Thoracic aorta (tissue), 2 donors: ENCODE measurements at regions not wholly inside any gene's neighbourhood (a gene's known extent, or its start where the extent isn't known, plus 50 kb on each side); places are given as distances from the start of the nearest gene placed in this dataset.

Experiments
- ATAC-seq: fragments of 150-250 bp; one replicate; pipeline ENCODE4 v1.8.0; 2017; ENCODE audit warnings: low read depth; ENCODE audit not compliant: insufficient number of reproducible peaks, low FRiP score
- DNase-seq: peaks from one replicate; pipeline ENCODE4 v3.0.0-alpha.2; 2020; ENCODE audit warnings: low spot score
- H3K27ac ChIP-seq, 2 donors: fragments of 200-600 bp; sonication (generic); 1 replicate in 1 of 2; 2 replicates in 1 of 2; pipeline ENCODE4 v1.5.1; 2016; ENCODE audit warnings: mild to moderate bottlenecking in 2 of 2, moderate library complexity in 2 of 2
- H3K27me3 ChIP-seq: fragments of 200-600 bp; sonication (generic); replicated peaks from 2 replicates; pipeline ENCODE4 v1.6.0; 2016; ENCODE audit warnings: mild to moderate bottlenecking; ENCODE audit not compliant: insufficient read depth
- H3K36me3 ChIP-seq: fragments of 200-600 bp; sonication (generic); one replicate; pipeline ENCODE4 v1.5.1; 2016
- H3K4me1 ChIP-seq, 2 donors: fragments of 200-600 bp; sonication (generic); 1 replicate in 1 of 2; 2 replicates in 1 of 2; pipeline versions ENCODE4 v1.5.1 to v1.6.0; 2016; ENCODE audit warnings: low read depth in 2 of 2, mild to moderate bottlenecking in 1 of 2; ENCODE audit not compliant: control insufficient read depth in 1 of 2
- H3K4me3 ChIP-seq: fragments of 200-600 bp; sonication (generic); 2 replicates; pipeline ENCODE4 v1.5.1; 2016; ENCODE audit warnings: mild to moderate bottlenecking
- H3K9me3 ChIP-seq: fragments of 200-600 bp; sonication (generic); 2 replicates; pipeline ENCODE4 v1.5.1; 2016
- TF ChIP-seq, protein P1 (sequence below): fragments of 200-600 bp; sonication (generic); IDR thresholded peaks from one replicate; pipeline ENCODE4 v1.5.1; 2019; ENCODE audit warnings: antibody characterized with exemption

DNA sequence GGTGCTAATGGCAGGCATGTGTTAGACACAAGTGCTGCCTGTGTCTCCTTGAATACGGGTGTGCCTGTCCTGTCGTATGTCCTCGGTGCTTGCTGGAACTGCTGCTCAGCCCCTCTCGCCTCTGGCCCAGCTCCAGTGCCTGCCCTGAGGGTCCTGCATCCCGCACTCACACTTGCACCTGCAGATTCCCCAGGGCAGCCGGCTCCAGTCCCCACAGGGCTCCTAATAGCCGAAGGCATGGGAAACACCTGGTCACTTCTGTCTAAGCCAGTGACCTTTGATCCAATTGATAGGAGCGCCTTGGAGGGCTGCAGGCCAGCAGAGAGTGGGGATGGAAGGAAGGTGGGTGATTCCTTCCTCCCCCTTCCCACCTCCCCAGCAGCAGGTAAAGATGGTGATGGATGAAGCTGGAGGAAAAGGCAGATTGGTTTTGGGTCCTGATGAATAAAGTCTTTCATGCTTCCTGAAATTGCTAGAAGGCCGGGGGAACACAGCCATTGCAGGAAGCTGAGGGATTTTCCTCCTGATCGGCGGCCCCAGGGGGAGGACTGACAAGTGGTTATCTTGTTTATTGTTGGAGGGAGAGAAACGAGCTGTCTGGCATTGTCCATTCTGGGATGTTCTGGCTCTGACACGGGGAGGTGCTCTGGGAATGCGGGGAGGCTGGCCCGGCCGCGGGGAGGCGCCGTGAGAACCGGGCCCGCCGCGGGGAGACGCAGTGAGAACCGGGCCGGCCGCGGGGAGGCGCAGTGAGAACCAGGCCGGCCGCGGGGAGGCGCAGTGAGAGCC, 110.9 kb upstream of the B3GAT1 start:
- Histone ChIP-seq H3K36me3 (no peaks in the 10 kb centered on the region), H3K4me1 (no peaks in the 10 kb centered on the region), H3K4me3 (no peak overlapping the region), H3K27me3 (no peaks in the 10 kb centered on the region), H3K27ac (no peak overlapping the region), H3K9me3 (no peaks in the 10 kb centered on the region)
- ATAC-seq (no peak), DNase-seq (no peak)
- TF ChIP-seq, protein P1, sequence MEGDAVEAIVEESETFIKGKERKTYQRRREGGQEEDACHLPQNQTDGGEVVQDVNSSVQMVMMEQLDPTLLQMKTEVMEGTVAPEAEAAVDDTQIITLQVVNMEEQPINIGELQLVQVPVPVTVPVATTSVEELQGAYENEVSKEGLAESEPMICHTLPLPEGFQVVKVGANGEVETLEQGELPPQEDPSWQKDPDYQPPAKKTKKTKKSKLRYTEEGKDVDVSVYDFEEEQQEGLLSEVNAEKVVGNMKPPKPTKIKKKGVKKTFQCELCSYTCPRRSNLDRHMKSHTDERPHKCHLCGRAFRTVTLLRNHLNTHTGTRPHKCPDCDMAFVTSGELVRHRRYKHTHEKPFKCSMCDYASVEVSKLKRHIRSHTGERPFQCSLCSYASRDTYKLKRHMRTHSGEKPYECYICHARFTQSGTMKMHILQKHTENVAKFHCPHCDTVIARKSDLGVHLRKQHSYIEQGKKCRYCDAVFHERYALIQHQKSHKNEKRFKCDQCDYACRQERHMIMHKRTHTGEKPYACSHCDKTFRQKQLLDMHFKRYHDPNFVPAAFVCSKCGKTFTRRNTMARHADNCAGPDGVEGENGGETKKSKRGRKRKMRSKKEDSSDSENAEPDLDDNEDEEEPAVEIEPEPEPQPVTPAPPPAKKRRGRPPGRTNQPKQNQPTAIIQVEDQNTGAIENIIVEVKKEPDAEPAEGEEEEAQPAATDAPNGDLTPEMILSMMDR: no peak

DNA sequence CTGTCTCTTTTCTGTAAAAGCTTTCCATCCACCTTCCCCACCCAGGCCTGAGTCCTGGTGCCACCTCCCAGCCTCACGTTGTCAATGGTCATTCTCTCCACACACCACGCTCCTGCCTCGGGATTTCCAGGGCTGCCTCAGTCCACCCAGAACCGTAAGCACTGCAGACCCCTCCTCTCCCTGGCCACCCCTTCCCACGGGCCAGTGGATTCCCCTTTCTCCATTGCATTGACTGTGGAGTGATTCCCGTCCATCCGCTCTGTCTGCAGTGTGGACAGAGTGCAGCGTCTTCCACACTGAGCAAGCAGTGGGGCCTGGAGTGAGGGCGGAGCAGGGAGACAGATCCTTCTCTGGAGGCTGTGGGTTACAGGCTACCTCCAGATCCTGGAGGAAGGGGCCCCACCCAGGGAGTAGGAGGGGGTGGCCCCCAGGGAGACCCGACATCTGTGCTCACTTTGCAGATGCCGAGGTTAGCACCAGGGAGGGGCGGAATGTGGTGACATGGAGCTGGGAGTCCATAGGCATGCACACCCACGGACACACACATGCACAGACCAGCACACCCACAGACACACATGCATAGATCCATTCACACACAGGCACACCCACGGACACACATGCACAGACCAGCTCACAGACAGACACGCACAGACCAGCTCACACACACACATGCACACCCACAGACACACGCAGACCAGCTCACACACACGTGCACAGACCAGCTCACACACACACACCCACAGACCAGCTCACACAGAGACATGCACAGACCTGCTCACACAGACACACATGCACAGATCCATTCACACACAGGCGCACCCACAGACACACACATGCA, 109.6 kb upstream of the B3GAT1 start:
- Histone ChIP-seq H3K36me3 (no peaks in the 10 kb centered on the region), H3K4me3 (no peak overlapping the region), H3K4me1 (no peaks in the 10 kb centered on the region), H3K27ac (no peak overlapping the region), H3K27me3 (no peaks in the 10 kb centered on the region), H3K9me3 (no peaks in the 10 kb centered on the region)
- DNase-seq: no peak
- ATAC-seq: no peak
- TF ChIP-seq, protein P1: no peak

DNA sequence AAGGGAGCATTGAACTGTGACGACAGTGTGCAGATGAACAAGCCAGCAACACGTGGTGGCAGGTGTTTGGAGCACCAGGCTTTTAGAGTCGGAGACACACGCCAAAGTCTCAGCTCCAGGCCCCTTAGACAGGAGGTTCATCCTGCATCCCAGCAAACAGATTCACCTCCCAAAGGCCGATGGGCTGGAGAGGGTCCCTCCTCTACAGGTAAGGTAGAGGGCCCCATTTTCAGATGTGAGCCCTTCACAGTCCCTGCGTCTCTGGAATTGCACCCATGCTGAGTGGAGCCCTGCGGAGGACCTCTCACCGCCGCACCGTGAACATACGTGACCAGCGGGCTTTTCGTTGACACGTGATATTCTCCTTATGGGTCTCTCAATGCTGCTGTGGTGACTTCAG, 109.0 kb upstream of the B3GAT1 start:
- no peak for ATAC-seq
- Histone ChIP-seq H3K9me3 (no peaks in the 10 kb centered on the region), H3K4me3 (no peak overlapping the region), H3K27ac (no peak overlapping the region), H3K36me3 (no peaks in the 10 kb centered on the region), H3K27me3 (no peaks in the 10 kb centered on the region), H3K4me1 (no peaks in the 10 kb centered on the region)
- no peak for DNase-seq
- TF ChIP-seq, protein P1: no peak

DNA sequence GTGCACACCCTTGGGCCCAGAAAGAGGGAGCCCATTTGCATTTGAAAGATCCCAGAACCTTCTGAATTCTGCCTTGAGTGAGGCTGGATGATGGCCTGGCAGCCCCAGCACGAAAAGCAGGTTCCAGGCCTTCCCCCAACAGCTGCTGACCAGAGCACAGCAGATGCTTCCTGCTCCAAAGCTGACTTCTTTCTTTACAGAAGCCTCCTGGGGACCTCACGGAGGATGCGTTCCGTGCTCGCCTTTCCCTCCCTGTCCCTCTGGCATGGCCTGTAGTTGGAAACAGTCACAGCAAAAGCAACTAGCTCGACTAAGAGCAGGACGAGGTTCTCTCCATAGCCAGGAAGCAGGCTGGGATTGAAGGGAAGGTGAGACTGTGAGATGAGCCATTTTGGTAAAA, 107.7 kb upstream of the B3GAT1 start:
- DNase-seq (no peak), ATAC-seq (no peak)
- TF ChIP-seq, protein P1: no peak
- Histone ChIP-seq H3K4me1 (no peaks in the 10 kb centered on the region), H3K36me3 (no peaks in the 10 kb centered on the region), H3K4me3 (no peak overlapping the region), H3K27ac (no peak overlapping the region), H3K9me3 (no peaks in the 10 kb centered on the region), H3K27me3 (no peaks in the 10 kb centered on the region)

DNA sequence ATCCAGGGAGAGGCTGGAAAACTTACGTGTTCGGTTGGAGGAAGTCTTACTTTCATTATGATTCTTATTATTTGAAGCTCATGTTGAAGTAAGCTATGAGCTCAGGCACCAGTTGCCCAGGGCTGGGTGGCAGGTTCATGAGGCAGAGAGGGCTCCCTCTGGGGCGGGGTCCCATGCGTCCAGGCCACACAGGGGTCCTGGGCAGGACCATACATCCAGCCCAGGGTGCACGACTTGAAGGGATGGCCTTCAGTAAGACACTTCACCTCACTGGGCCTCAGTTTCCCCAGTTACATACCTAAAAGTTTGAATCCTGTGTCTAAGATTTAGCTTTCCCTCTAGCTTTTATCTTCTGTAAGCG, 107.3 kb upstream of the B3GAT1 start:
- Histone ChIP-seq H3K4me3 (no peak overlapping the region), H3K9me3 (no peaks in the 10 kb centered on the region), H3K36me3 (no peaks in the 10 kb centered on the region), H3K4me1 (no peaks in the 10 kb centered on the region), H3K27ac (no peak overlapping the region), H3K27me3 (no peaks in the 10 kb centered on the region)
- TF ChIP-seq, protein P1: no peak
- ATAC-seq (no peak), DNase-seq (no peak)
